HCT116 (cell line): ENCODE measurements at regions not wholly inside any gene's neighbourhood (a gene's known extent, or its start where the extent isn't known, plus 50 kb on each side); places are given as distances from the start of the nearest gene placed in this dataset.

Source experiments
- CEBPB ChIP-seq: IDR thresholded peaks from 2 replicates; pipeline ENCODE4 v1.6.1; 2012; ENCODE audit warnings: low read depth
- CTCF ChIP-seq, 3 experiments: fragments of 200-600 bp in 1 of 3; sonication (generic) in 1 of 3; IDR thresholded peaks in 2 of 3; conservative IDR thresholded peaks in 1 of 3; 2 replicates each; pipeline ENCODE4 v1.5.1; 2012 to 2017; ENCODE audit warnings: low read depth in 2 of 3, low read length in 2 of 3, antibody characterized with exemption in 1 of 3, borderline replicate concordance in 1 of 3, control low read depth in 1 of 3, mild to moderate bottlenecking in 1 of 3, mixed read lengths in 1 of 3, mixed run types in 1 of 3, moderate library complexity in 1 of 3; ENCODE audit not compliant: insufficient read depth in 1 of 3
- EGR1 ChIP-seq: IDR thresholded peaks from 2 replicates; pipeline ENCODE4 v1.6.1; 2012; ENCODE audit warnings: low read depth
- EZH2 ChIP-seq: fragments of 200-600 bp; sonication (generic); IDR thresholded peaks from 2 replicates; pipeline ENCODE4 v1.6.1; 2017; ENCODE audit warnings: antibody characterized with exemption, mixed run types
- EZH2phosphoT487 ChIP-seq: fragments of 200-600 bp; IDR thresholded peaks from 2 replicates; pipeline ENCODE4 v1.6.1; 2018; ENCODE audit warnings: antibody characterized with exemption, borderline replicate concordance
- POLR2A ChIP-seq: IDR thresholded peaks from 2 replicates; pipeline ENCODE4 v1.7.0; 2011; ENCODE audit warnings: borderline replicate concordance; ENCODE audit not compliant: insufficient read depth, insufficient read length; ENCODE audit errors: extremely low read depth
- POLR2AphosphoS5 ChIP-seq: IDR thresholded peaks from 2 replicates; pipeline ENCODE4 v1.6.1; 2011; ENCODE audit warnings: mild to moderate bottlenecking, low read depth, low read length, moderate library complexity
- REST ChIP-seq: IDR thresholded peaks from 2 replicates; pipeline ENCODE4 v1.6.1; 2012; ENCODE audit warnings: low read depth
- TCF7L2 ChIP-seq: IDR thresholded peaks from 2 replicates; pipeline ENCODE4 v1.7.0; 2011; ENCODE audit warnings: borderline replicate concordance, inconsistent platforms; ENCODE audit not compliant: insufficient read depth, insufficient read length; ENCODE audit errors: extremely low read depth
- TF ChIP-seq, protein P1 (sequence below): IDR thresholded peaks from 2 replicates; pipeline ENCODE4 v1.6.1; 2012

- TF ChIP-seq CTCF (IDR thresholded peaks at IDR 0.05 in 2 of 3, conservative IDR thresholded peaks at IDR 0.05 in 1 of 3; ENCODE audit: borderline replicate concordance in 1 of 3, insufficient read depth in 1 of 3, low read depth in 2 of 3, low read length in 2 of 3) = no peak
- TF ChIP-seq POLR2AphosphoS5 = no peak
- TF ChIP-seq POLR2A = no peak
- no peak for TF ChIP-seq EZH2phosphoT487
- TF ChIP-seq REST = no peak
- TF ChIP-seq EGR1 = no peak
- TF ChIP-seq, protein P1, sequence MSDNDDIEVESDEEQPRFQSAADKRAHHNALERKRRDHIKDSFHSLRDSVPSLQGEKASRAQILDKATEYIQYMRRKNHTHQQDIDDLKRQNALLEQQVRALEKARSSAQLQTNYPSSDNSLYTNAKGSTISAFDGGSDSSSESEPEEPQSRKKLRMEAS = no peak
- no peak for TF ChIP-seq TCF7L2
- TF ChIP-seq CEBPB = no peak
- TF ChIP-seq EZH2 = no peak
These were observed 684.0 kb upstream of the PRKX start for GRCh38 chrX:4397471-4397870.
